Vagina (tissue), 2 donors: ENCODE measurements at regions not wholly inside any gene's neighbourhood (a gene's known extent, or its start where the extent isn't known, plus 50 kb on each side); places are given as distances from the start of the nearest gene placed in this dataset.

Source experiments
- DNase-seq, 2 donors: peaks; one replicate each; pipeline ENCODE4 v3.0.0-alpha.2; 2017; ENCODE audit errors: extremely low spot score in 2 of 2
- H3K27ac ChIP-seq: fragments of 200-600 bp; sonication (generic); one replicate; pipeline ENCODE4 v1.5.1; 2019
- H3K27me3 ChIP-seq: fragments of 200-600 bp; sonication (generic); one replicate; pipeline ENCODE4 v1.5.1; 2019
- H3K36me3 ChIP-seq, 2 donors: fragments of 200-600 bp; sonication (generic); one replicate each; pipeline ENCODE4 v1.5.1; 2017 to 2019
- H3K4me1 ChIP-seq: fragments of 200-600 bp; sonication (generic); one replicate; pipeline ENCODE4 v1.5.1; 2019
- H3K4me3 ChIP-seq, 2 donors: fragments of 200-600 bp; sonication (generic); 1 replicate in 1 of 2; 2 replicates in 1 of 2; pipeline ENCODE4 v1.5.1; 2016 to 2019
- H3K9me3 ChIP-seq: fragments of 200-600 bp; sonication (generic); one replicate; pipeline ENCODE4 v1.5.1; 2019
- POLR2A ChIP-seq, 2 donors: fragments of 450-650 bp; IDR thresholded peaks; one replicate each; pipeline ENCODE4 v1.6.1; 2017; ENCODE audit warnings: antibody characterized with exemption in 2 of 2, mild to moderate bottlenecking in 2 of 2, moderate library complexity in 2 of 2
- POLR2AphosphoS5 ChIP-seq, 2 donors: sonication (generic); formaldehyde crosslinking; IDR thresholded peaks; one replicate each; pipeline ENCODE4 v1.9.0; 2017; ENCODE audit warnings: antibody characterized with exemption in 2 of 2, mild to moderate bottlenecking in 2 of 2, low read depth in 1 of 2; ENCODE audit not compliant: insufficient read depth in 1 of 2
- intact Hi-C: fragments of 100-400 bp; cut with DNase I; formaldehyde crosslinking; loops from one replicate; pipeline ENCODE4 v1.15.1; 2023
- TF ChIP-seq, protein P1 (sequence below), 3 experiments: fragments of 450-650 bp in 2 of 3; fragments of 200-600 bp in 1 of 3; sonication (generic) in 1 of 3; IDR thresholded peaks; one replicate each; pipeline ENCODE4 v1.5.1; 2017 to 2019; ENCODE audit warnings: antibody characterized with exemption in 3 of 3, mild to moderate bottlenecking in 2 of 3, moderate library complexity in 2 of 3

- H3K36me3 ChIP-seq = no peaks in the 10 kb centered on the region
- H3K27me3 ChIP-seq = no peaks in the 10 kb centered on the region
- peak in 1 of 2 donors; percentile 16 for DNase-seq
- no peaks in the 10 kb centered on the region for H3K9me3 ChIP-seq
- TF ChIP-seq, protein P1, sequence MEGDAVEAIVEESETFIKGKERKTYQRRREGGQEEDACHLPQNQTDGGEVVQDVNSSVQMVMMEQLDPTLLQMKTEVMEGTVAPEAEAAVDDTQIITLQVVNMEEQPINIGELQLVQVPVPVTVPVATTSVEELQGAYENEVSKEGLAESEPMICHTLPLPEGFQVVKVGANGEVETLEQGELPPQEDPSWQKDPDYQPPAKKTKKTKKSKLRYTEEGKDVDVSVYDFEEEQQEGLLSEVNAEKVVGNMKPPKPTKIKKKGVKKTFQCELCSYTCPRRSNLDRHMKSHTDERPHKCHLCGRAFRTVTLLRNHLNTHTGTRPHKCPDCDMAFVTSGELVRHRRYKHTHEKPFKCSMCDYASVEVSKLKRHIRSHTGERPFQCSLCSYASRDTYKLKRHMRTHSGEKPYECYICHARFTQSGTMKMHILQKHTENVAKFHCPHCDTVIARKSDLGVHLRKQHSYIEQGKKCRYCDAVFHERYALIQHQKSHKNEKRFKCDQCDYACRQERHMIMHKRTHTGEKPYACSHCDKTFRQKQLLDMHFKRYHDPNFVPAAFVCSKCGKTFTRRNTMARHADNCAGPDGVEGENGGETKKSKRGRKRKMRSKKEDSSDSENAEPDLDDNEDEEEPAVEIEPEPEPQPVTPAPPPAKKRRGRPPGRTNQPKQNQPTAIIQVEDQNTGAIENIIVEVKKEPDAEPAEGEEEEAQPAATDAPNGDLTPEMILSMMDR (IDR thresholded peaks at IDR 0.05) = no peak
- no peak for TF ChIP-seq POLR2A (IDR thresholded peaks at IDR 0.05)
- no peak for TF ChIP-seq POLR2AphosphoS5 (IDR thresholded peaks at IDR 0.05; ENCODE audit: insufficient read depth in 1 of 2, low read depth in 1 of 2)
- intact Hi-C loops = no loop called here
- no peak overlapping the region for H3K27ac ChIP-seq
- no peaks in the 10 kb centered on the region for H3K4me1 ChIP-seq
- no peak overlapping the region for H3K4me3 ChIP-seq
Measured at GRCh38 chr22:48957987-48958321, 869.7 kb downstream of the BRD1 start.

DNA sequence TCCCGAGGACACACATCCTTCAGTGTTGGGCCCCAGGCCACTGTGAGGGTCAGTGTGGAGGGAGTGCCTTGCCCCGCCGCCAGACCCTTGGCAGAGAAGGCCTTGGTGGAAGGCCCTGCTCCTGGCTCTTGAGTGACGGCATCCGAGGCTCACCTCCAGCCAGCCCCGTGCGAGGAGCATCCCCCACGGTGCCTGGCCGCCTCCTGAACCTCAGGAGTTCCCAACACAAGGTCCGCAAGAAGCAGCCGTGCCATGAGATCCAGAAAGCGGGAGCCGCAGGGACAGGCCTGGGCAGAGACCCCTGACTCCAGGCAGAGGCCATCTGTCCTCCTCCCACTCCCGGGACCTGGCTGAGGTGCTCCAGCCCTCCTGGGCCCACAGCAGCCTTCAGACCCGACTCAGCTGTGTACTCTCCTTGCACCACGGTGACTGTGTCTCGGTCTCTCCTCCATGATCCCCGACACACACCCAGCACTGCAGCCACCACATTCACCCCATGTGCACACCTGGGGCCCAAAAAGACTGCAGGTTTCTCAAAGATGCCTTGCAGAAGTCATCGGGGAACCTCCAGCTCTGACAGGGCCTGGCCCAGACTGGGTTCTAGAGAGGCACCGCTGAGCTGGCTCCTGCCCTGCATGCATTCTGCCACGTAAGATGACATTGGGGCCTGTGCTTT lies 870.2 kb downstream of the BRD1 start:
- Histone ChIP-seq H3K36me3 (no peaks in the 10 kb centered on the region), H3K4me3 (no peak overlapping the region), H3K27ac (no peak overlapping the region), H3K27me3 (no peaks in the 10 kb centered on the region), H3K9me3 (no peaks in the 10 kb centered on the region), H3K4me1 (no peaks in the 10 kb centered on the region)
- TF ChIP-seq POLR2A (IDR thresholded peaks at IDR 0.05) = no peak
- TF ChIP-seq, protein P1 (IDR thresholded peaks at IDR 0.05) = no peak
- TF ChIP-seq POLR2AphosphoS5 (IDR thresholded peaks at IDR 0.05; ENCODE audit: insufficient read depth in 1 of 2, low read depth in 1 of 2) = no peak
- intact Hi-C loops = no loop called here
- peak; percentile 64 to 91 for DNase-seq

GRCh38 chr22:48955351-48956311 lies 872.0 kb downstream of the BRD1 start:
- Histone ChIP-seq H3K4me3 (no peak overlapping the region), H3K9me3 (no peaks in the 10 kb centered on the region), H3K27ac (no peak overlapping the region), H3K36me3 (no peaks in the 10 kb centered on the region), H3K27me3 (no peaks in the 10 kb centered on the region), H3K4me1 (no peaks in the 10 kb centered on the region)
- intact Hi-C loops = no loop called here
- no peak for TF ChIP-seq POLR2A (IDR thresholded peaks at IDR 0.05)
- no peak for TF ChIP-seq POLR2AphosphoS5 (IDR thresholded peaks at IDR 0.05; ENCODE audit: insufficient read depth in 1 of 2, low read depth in 1 of 2)
- TF ChIP-seq, protein P1 (IDR thresholded peaks at IDR 0.05) = no peak
- DNase-seq = peak; percentile 42 to 67

DNA sequence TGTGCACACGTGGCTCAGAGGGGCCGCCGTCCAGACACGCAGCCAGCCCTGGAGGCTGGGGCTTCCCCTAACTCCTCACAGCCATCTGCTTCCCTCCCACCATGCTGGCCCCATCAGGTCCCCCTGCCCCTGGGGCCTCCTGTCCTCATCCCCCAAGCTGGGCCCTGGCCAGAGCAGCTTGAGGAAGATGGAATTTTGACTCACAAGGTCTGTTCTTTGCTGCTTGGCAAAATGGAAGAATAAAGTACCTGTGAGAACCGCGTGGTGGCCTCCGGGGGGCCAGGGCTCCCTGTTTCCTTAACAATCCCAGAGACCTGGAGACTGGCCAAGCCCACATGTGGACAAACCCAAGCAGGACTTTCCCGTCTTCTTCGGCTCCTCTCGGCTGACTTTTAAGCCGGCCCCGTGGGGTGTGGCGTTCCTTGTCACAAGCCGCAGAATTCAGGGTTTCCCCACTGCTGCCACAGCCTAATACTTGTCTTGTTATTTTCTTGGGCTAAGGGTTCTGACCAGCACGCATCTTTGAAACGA lies 872.8 kb downstream of the BRD1 start:
- Histone ChIP-seq H3K36me3 (no peaks in the 10 kb centered on the region), H3K9me3 (no peaks in the 10 kb centered on the region), H3K4me1 (no peaks in the 10 kb centered on the region), H3K4me3 (no peak overlapping the region), H3K27me3 (no peaks in the 10 kb centered on the region), H3K27ac (no peak overlapping the region)
- intact Hi-C loops = no loop called here
- DNase-seq = peak in 1 of 2 donors; percentile 47
- TF ChIP-seq POLR2AphosphoS5 (IDR thresholded peaks at IDR 0.05; ENCODE audit: insufficient read depth in 1 of 2, low read depth in 1 of 2) (no peak), POLR2A (IDR thresholded peaks at IDR 0.05) (no peak)
- TF ChIP-seq, protein P1 (IDR thresholded peaks at IDR 0.05) = no peak
